ENCODE measurements at regions not wholly inside any gene's neighbourhood (a gene's known extent, or its start where the extent isn't known, plus 50 kb on each side); places are given as distances from the start of the nearest gene placed in this dataset.

GRCh38 chr18:2281086-2281485 is 290.2 kb downstream of the METTL4 start:
- no peaks in the 10 kb centered on the region for H3K4me1 Mint-ChIP-seq (ENCODE audit: low read depth)
- DNase-seq (ENCODE audit: low spot score): no peak
- H3K36me3 Mint-ChIP-seq (ENCODE audit: low read depth): no peaks in the 10 kb centered on the region
- no peak for TF ChIP-seq CTCF (IDR thresholded peaks at IDR 0.05)
- H3K27me3 Mint-ChIP-seq (ENCODE audit: low read depth): peaks cover 6% of the 10 kb centered on the region
- no peaks in the 10 kb centered on the region for H3K9me3 Mint-ChIP-seq (ENCODE audit: low read depth)
- H3K27ac Mint-ChIP-seq (ENCODE audit: unreplicated experiment): no peak overlapping the region
- H3K4me3 Mint-ChIP-seq (ENCODE audit: unreplicated experiment): no peak overlapping the region

GRCh38 chr18:2281523-2282199 is 289.6 kb downstream of the METTL4 start:
- Mint-ChIP-seq H3K4me3 (ENCODE audit: unreplicated experiment) (no peak overlapping the region), H3K4me1 (ENCODE audit: low read depth) (no peaks in the 10 kb centered on the region), H3K27ac (ENCODE audit: unreplicated experiment) (no peak overlapping the region)

GRCh38 chr18:2293109-2293839 is 278.0 kb downstream of the METTL4 start:
- Mint-ChIP-seq H3K9me3 (ENCODE audit: low read depth) (peaks cover 3% of the 10 kb centered on the region), H3K4me3 (ENCODE audit: unreplicated experiment) (no peak overlapping the region), H3K36me3 (ENCODE audit: low read depth) (peaks cover 2% of the 10 kb centered on the region), H3K27ac (ENCODE audit: unreplicated experiment) (no peak overlapping the region), H3K4me1 (ENCODE audit: low read depth) (no peaks in the 10 kb centered on the region), H3K27me3 (ENCODE audit: low read depth) (peaks cover 17% of the 10 kb centered on the region)
- no peak for DNase-seq (ENCODE audit: low spot score)
- TF ChIP-seq CTCF (IDR thresholded peaks at IDR 0.05): no peak

More at GRCh38 chr18:2281523-2282199, 289.6 kb downstream of the METTL4 start:
- no peak for TF ChIP-seq CTCF (IDR thresholded peaks at IDR 0.05)
- H3K27me3 Mint-ChIP-seq (ENCODE audit: low read depth): peaks cover 6% of the 10 kb centered on the region
- H3K9me3 Mint-ChIP-seq (ENCODE audit: low read depth): no peaks in the 10 kb centered on the region
- DNase-seq (ENCODE audit: low spot score): no peak
- no peaks in the 10 kb centered on the region for H3K36me3 Mint-ChIP-seq (ENCODE audit: low read depth)

- peaks cover 22% of the 10 kb centered on the region for H3K4me1 Mint-ChIP-seq (ENCODE audit: low read depth)
- no peak for DNase-seq (ENCODE audit: low spot score)
- H3K9me3 Mint-ChIP-seq (ENCODE audit: low read depth): no peaks in the 10 kb centered on the region
- no peak overlapping the region for H3K27ac Mint-ChIP-seq (ENCODE audit: unreplicated experiment)
- no peaks in the 10 kb centered on the region for H3K27me3 Mint-ChIP-seq (ENCODE audit: low read depth)
- H3K36me3 Mint-ChIP-seq (ENCODE audit: low read depth): no peaks in the 10 kb centered on the region
- H3K4me3 Mint-ChIP-seq (ENCODE audit: unreplicated experiment): no peak overlapping the region
- TF ChIP-seq CTCF (IDR thresholded peaks at IDR 0.05): no peak
Measured at GRCh38 chr18:2301316-2301715, 270.0 kb downstream of the METTL4 start.

- Mint-ChIP-seq H3K27ac (ENCODE audit: unreplicated experiment) (no peak overlapping the region), H3K36me3 (ENCODE audit: low read depth) (no peaks in the 10 kb centered on the region), H3K4me3 (ENCODE audit: unreplicated experiment) (no peak overlapping the region)
Measured at GRCh38 chr18:2302012-2302411, 269.3 kb downstream of the METTL4 start.

More at GRCh38 chr18:2302012-2302411, 269.3 kb downstream of the METTL4 start:
- no peaks in the 10 kb centered on the region for H3K9me3 Mint-ChIP-seq (ENCODE audit: low read depth)
- H3K27me3 Mint-ChIP-seq (ENCODE audit: low read depth): peaks cover 3% of the 10 kb centered on the region
- peaks cover 22% of the 10 kb centered on the region for H3K4me1 Mint-ChIP-seq (ENCODE audit: low read depth)
- TF ChIP-seq CTCF (IDR thresholded peaks at IDR 0.05): no peak
- DNase-seq (ENCODE audit: low spot score): no peak
